ENCODE measurements at regions not wholly inside any gene's neighbourhood (a gene's known extent, or its start where the extent isn't known, plus 50 kb on each side); places are given as distances from the start of the nearest gene placed in this dataset.

DNA sequence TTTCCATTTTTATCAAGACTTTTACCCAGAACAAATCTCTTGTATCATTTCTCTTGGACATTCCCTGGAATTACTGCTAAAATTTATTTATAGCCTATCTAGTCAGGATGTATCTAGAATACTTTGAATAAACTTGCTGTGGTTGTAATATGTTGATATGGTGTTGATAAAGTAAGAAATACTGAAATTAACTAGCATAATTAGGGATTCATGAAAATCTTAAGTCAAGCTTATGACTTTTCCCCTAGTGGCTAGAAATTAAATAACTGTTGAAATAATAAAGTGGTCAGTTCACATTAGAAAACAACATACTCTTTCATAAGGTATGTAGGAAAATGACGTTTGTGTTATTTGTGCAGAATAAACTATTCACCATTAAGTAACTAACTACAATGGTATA is 73.1 kb upstream of the ANKRD50 start:
- DNase-seq (no peak), ATAC-seq (no peak)
- Histone ChIP-seq H3K4me3 (no peak overlapping the region), H3K27ac (no peak overlapping the region), H3K27me3 (ENCODE audit: insufficient read depth in 3 of 3, low read length in 2 of 3) (no peaks in the 10 kb centered on the region), H3K4me1 (no peaks in the 10 kb centered on the region), H3K9me3 (no peaks in the 10 kb centered on the region), H3K36me3 (ENCODE audit: insufficient read depth in 1 of 2, low read depth in 1 of 2) (no peaks in the 10 kb centered on the region)
- 68 to 78% (median 69%) methylated on average over 1 of the region's 1 CpG for WGBS, 3 donors
- TF ChIP-seq CTCF (IDR thresholded peaks at IDR 0.05) = no peak
- intact Hi-C loops (cut with DNase I) = no loop called here

DNA sequence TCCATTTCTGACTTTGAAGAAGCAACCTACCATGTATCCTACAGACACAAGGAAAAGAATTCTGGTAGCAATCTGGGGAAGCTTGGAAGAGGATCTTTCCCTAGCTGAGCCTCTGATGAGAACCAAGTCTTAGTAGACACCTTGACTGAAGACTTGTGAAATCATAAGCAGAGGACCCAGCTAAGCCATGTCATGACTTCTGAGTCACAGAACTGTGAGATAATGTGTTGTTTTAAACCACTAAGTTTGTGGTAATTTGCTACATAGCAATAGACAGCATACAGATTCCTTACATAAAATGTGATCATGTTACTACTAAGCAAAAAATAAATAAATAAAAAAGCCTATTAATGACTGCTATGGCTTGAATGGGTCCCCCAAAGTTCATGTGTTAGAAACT is 71.3 kb upstream of the ANKRD50 start:
- TF ChIP-seq CTCF (IDR thresholded peaks at IDR 0.05) = no peak
- Histone ChIP-seq H3K27me3 (ENCODE audit: insufficient read depth in 3 of 3, low read length in 2 of 3) (no peaks in the 10 kb centered on the region), H3K9me3 (no peaks in the 10 kb centered on the region), H3K4me3 (no peak overlapping the region), H3K4me1 (no peaks in the 10 kb centered on the region), H3K27ac (no peak overlapping the region), H3K36me3 (ENCODE audit: insufficient read depth in 1 of 2, low read depth in 1 of 2) (no peaks in the 10 kb centered on the region)
- ATAC-seq (no peak), DNase-seq (no peak)
- intact Hi-C loops (cut with DNase I) = no loop called here

DNA sequence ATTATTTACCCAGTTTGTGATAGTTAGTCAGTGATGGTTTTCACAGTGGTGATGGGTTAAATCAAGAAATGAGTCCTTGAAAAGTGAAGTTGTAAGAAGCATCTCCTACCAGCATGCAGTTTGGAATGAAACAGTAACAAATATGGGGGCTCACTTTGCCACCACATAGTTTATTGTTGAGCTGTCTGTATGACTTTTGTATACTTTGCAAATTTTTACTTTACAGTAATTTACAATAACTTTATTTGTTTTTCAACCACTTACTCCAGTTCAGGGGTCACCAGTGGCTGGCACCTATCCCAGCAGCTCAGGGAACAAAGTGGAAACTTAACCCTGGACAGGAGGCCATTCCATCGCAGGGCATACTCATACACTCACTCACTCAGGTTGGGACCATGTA is 64.5 kb upstream of the ANKRD50 start:
- 82 to 90% (median 88%) methylated on average over 1 of the region's 1 CpG for WGBS, 3 donors
- no peaks in the 10 kb centered on the region for H3K27me3 ChIP-seq (ENCODE audit: insufficient read depth in 3 of 3, low read length in 2 of 3)
- H3K4me1 ChIP-seq = no peaks in the 10 kb centered on the region
- peaks cover 4% of the 10 kb centered on the region for H3K9me3 ChIP-seq
- H3K4me3 ChIP-seq = no peak overlapping the region
- TF ChIP-seq CTCF (IDR thresholded peaks at IDR 0.05) = no peak
- intact Hi-C loops (cut with DNase I) = no loop called here
- DNase-seq (no peak), ATAC-seq (no peak)
- no peaks in the 10 kb centered on the region for H3K36me3 ChIP-seq (ENCODE audit: insufficient read depth in 1 of 2, low read depth in 1 of 2)
- no peak overlapping the region for H3K27ac ChIP-seq

GRCh38 chr4:124768596-124769365 is 56.2 kb upstream of the ANKRD50 start:
- TF ChIP-seq CTCF (IDR thresholded peaks at IDR 0.05) = no peak
- H3K4me1 ChIP-seq = no peaks in the 10 kb centered on the region
- no peak for ATAC-seq

DNA sequence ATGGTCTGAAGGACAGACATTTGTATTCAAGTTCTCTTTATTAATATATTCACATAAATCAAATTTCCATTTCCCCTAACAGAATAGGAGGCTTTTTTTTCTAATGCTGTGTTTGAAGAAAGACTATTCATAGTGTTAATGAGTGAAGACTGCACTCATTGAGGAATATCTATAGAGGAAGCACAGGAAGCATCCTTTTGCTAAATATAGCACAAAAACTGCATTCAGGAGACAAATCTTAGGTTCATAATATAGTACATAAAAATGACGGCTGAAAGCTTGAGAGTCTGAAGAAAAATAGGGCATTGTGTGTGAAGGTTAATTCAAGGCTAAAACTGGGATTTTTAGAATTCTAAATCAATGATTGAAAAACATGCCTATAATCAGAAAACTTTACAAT is 50.4 kb upstream of the ANKRD50 start:
- no peak for ATAC-seq
- no peak overlapping the region for H3K27ac ChIP-seq
- no peaks in the 10 kb centered on the region for H3K9me3 ChIP-seq
- H3K4me1 ChIP-seq = no peaks in the 10 kb centered on the region
- no peak for DNase-seq
- WGBS, 3 donors = 38 to 58% (median 45%) methylated on average over 1 of the region's 1 CpG
- TF ChIP-seq CTCF (IDR thresholded peaks at IDR 0.05) = no peak
- intact Hi-C loops (cut with DNase I) = no loop called here
- H3K36me3 ChIP-seq (ENCODE audit: insufficient read depth in 1 of 2, low read depth in 1 of 2) = no peaks in the 10 kb centered on the region
- no peaks in the 10 kb centered on the region for H3K27me3 ChIP-seq (ENCODE audit: insufficient read depth in 3 of 3, low read length in 2 of 3)
- H3K4me3 ChIP-seq = no peak overlapping the region

More at GRCh38 chr4:124768596-124769365, 56.2 kb upstream of the ANKRD50 start:
- H3K36me3 ChIP-seq (ENCODE audit: insufficient read depth in 1 of 2, low read depth in 1 of 2) = no peaks in the 10 kb centered on the region
- intact Hi-C loops (cut with DNase I) = no loop called here
- H3K27ac ChIP-seq = no peak overlapping the region
- H3K27me3 ChIP-seq (ENCODE audit: insufficient read depth in 3 of 3, low read length in 2 of 3) = no peaks in the 10 kb centered on the region
- no peak overlapping the region for H3K4me3 ChIP-seq
- no peaks in the 10 kb centered on the region for H3K9me3 ChIP-seq
- WGBS, 3 donors = 65 to 70% (median 66%) methylated on average over 2 of the region's 2 CpGs
- no peak for DNase-seq

Measured in psoas muscle (tissue), 7 donors.